Retinal pigment epithelial cell (primary cell): ENCODE measurements at regions not wholly inside any gene's neighbourhood (a gene's known extent, or its start where the extent isn't known, plus 50 kb on each side); places are given as distances from the start of the nearest gene placed in this dataset.
A peak's percentile ranks its signal among the peaks of the same experiment; 100 is the strongest.

ENCODE experiments used
- DNase-seq: peaks from one replicate; pipeline ENCODE4 v3.0.0-alpha.2; 2010; ENCODE audit warnings: low read depth
- H3K4me3 ChIP-seq: 2 replicates; pipeline ENCODE4 v1.5.1; 2011; ENCODE audit warnings: mild to moderate bottlenecking, low read length, control low read depth, moderate library complexity
- CTCF ChIP-seq: conservative IDR thresholded peaks from 2 replicates; pipeline ENCODE4 v1.5.1; 2011; ENCODE audit warnings: low read depth, low read length, control low read depth, inconsistent platforms

DNA sequence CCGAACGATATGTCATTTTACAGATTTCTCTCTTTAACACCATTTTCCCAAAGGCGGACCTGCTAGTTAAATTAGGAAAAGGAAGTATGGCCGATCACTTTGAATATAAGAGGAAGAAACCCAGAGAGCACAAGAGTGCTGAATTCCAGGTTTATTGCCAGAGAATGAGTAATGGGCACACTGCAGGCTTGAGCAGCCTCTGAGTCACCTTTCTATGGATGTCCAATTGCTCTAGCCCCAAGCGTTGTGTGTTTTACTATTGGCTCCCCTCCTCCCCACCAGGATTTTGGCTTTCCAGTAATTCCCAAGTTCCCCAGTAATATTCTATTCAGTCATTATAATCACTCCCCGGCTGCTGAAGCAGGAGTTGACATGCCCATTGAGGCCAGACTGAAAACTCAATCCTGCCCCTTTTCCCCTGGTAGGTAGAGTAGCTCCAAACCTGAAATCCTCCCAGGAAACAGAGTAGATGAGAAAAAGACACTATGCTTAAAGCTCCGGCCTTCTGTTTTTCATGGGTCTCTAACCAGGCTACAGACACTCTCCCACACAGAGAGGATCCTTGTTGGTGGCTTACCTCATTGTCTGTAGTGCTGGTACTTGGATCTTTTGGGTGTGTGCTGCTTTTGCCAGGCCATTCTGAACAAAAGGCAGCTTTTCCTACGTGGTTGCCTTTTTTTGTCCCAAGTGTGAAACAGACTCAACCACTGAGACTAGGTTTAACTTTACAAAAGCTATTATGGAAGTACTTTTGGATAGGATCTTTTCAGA is 704.3 kb upstream of the FLRT2 start:
- no peak for TF ChIP-seq CTCF
- H3K4me3 ChIP-seq: no peak overlapping the region
- no peak for DNase-seq

GRCh38 chr14:84826294-84826693 is 703.6 kb upstream of the FLRT2 start:
- no peak for TF ChIP-seq CTCF
- DNase-seq: no peak
- no peak overlapping the region for H3K4me3 ChIP-seq

- H3K4me3 ChIP-seq: no peak overlapping the region
- no peak for TF ChIP-seq CTCF
- DNase-seq: no peak
Observed at GRCh38 chr14:84850595-84850994, 679.3 kb upstream of the FLRT2 start.

GRCh38 chr14:84856751-84857534 is 673.0 kb upstream of the FLRT2 start:
- no peak overlapping the region for H3K4me3 ChIP-seq
- no peak for TF ChIP-seq CTCF
- no peak for DNase-seq

- DNase-seq: peak; percentile 80
- no peak for TF ChIP-seq CTCF
- no peak overlapping the region for H3K4me3 ChIP-seq
Observed at GRCh38 chr14:84857571-84857970, 672.4 kb upstream of the FLRT2 start.

GRCh38 chr14:84859116-84859515 is 670.8 kb upstream of the FLRT2 start:
- no peak overlapping the region for H3K4me3 ChIP-seq
- no peak for DNase-seq
- no peak for TF ChIP-seq CTCF
